GM12872 (cell line): ENCODE measurements at regions not wholly inside any gene's neighbourhood (a gene's known extent, or its start where the extent isn't known, plus 50 kb on each side); places are given as distances from the start of the nearest gene placed in this dataset.

Source experiments
- TF ChIP-seq, protein P1 (sequence below): IDR thresholded peaks from 3 replicates; pipeline ENCODE4 v1.5.1; 2011; ENCODE audit warnings: low read depth, mild to moderate bottlenecking, low read length, moderate library complexity; ENCODE audit not compliant: insufficient read depth

DNA sequence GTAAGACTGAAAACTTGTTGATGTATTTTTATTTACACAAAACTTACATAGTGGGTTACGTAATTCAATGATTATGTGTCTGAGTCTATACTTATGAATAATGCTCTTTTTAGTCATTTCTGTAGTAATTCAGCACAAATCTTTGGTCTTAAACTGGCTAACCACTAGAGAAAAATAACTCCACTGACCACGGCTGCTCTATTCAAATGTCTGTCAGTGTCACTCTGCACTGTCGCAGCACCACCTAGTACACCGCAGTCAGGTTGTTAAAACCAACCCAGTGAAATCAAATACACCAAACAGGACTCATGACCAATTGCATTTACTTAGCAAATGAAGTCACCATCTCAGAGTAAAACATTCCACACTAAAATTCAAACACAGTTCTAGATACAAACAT, 93.5 kb upstream of the CCDC28A start:
- TF ChIP-seq, protein P1, sequence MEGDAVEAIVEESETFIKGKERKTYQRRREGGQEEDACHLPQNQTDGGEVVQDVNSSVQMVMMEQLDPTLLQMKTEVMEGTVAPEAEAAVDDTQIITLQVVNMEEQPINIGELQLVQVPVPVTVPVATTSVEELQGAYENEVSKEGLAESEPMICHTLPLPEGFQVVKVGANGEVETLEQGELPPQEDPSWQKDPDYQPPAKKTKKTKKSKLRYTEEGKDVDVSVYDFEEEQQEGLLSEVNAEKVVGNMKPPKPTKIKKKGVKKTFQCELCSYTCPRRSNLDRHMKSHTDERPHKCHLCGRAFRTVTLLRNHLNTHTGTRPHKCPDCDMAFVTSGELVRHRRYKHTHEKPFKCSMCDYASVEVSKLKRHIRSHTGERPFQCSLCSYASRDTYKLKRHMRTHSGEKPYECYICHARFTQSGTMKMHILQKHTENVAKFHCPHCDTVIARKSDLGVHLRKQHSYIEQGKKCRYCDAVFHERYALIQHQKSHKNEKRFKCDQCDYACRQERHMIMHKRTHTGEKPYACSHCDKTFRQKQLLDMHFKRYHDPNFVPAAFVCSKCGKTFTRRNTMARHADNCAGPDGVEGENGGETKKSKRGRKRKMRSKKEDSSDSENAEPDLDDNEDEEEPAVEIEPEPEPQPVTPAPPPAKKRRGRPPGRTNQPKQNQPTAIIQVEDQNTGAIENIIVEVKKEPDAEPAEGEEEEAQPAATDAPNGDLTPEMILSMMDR, result no peak

DNA sequence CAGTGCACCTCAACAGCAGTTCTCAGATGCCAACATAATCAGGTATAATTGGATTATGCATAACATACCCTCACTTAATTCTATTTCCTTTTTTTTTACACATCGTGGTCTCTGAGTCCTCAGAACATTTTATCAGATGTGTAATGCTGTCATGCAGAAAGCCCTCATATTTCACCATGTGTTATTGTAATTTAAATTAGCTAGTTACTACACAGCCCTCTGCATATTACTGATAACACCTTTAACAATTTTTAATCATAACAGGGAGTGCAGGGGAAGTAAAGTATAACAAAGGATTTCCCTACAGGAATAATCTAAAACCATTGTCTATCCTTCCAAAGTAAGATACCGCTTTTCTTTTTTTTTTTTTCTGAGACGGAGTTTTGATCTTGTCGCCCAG, 91.9 kb upstream of the CCDC28A start:
- TF ChIP-seq, protein P1, result no peak

DNA sequence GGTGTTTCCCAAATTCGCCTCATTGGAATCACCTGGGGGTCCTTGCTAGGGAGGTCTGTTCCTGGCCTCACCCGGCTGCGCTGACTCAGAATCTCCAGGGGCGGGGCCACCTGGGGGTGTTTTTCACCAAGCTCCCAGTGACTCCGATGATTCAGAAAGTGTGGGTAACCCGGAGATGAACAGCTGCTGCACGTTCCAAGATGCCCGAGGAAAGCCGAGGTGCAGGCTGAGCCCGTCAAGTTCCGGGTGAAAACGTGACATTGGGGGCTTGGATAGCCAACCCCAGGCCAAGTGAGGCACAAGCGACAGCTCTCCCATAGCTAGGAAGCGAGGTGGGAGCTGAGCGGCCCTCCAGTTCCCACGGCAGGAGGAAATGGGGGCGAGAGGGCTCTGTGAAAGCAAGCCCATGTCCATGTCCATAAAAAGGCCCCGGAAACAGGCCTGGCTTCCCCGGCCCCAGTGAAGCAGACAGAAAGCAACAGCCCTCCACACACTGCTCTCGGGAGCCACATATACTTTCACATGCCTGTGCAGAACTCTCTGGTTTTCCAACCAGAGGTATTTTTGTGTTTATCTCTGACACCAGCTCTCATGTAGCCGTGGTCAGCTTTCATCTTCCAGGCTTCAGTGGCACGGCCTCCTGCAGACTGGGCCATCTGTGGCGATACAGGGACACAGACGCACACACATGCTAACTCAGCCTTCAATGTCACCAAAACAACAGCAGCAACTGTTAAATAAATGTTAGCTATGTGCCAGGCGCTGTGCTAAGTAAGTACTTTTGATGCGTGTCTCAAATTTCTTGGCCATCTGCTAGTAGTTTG, 90.7 kb upstream of the CCDC28A start:
- TF ChIP-seq, protein P1, result no peak

DNA sequence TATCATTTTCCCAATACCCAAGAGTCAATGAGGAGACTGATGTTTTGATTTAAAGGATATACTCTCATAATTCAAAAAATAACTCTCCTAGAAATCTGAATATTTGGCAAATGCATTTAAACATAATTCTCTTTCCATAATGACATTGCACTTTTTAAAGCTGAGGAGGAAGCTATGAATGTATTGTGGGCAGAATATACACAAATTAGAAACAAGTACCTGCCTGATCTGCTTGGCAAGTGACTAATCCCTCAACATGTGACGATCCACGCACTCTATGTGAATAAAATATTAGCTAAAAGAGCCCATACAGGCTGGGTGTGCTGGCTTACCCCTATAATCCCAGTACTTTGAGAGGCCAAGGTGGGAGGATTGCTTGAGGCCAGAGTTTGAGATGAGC, 88.3 kb upstream of the CCDC28A start:
- TF ChIP-seq, protein P1, result no peak

DNA sequence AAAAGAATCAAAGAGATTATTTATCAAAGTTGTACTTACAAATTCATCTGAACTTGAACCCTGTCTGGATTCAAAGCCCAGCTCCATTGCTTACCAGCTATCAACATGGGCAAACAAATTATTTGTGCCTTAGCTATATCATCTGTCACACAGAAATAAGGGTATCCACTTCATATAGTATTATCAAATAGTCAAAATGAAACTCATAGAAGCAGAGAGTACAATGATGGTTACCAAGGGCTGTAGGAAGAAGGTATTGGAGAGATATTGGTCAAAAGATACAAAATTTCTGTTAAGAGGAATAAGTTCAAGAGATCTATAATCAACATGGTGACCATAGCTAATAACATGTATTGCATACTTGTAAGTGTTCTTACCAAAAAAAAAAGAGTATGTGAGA, 87.8 kb upstream of the CCDC28A start:
- TF ChIP-seq, protein P1, result no peak

DNA sequence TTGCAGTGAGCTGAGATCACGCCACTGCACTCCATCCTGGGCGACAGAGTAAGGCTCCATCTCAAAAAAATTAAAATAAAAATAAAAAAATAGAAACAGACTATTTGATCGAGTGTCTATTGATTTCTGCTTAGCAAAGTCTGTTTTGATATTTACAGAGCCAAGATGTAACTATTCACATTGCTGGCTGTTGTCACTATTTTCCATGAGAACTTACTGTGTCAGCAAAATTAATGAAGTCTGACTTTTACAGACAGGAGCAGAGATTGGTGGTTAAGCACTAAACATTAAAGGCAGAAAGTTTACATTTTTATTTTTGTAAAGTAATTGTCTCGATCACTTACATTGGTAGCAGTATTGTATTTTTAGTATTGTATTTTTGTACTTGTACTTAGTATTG, 85.0 kb upstream of the CCDC28A start:
- TF ChIP-seq, protein P1, result no peak

DNA sequence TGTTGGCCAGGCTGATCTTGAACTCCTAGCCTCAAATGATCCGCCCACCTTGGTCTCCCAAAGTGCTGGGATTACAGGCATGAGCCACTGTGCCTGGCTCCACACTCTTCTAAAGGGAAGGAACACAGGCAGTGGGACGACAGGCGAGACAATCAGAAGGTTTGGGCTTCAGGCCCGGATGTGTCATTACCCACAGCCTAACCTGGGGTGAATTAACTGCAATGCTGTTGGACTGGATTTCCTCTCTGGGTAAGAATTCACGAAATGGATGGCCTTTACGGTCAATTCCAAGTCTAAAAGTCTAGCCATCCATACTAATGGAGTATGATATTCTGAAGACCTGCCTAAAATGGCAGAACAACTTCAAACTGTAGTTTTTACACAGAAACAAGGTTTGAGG, 83.7 kb upstream of the CCDC28A start:
- TF ChIP-seq, protein P1, result no peak
